ENCODE measurements at regions not wholly inside any gene's neighbourhood (a gene's known extent, or its start where the extent isn't known, plus 50 kb on each side); places are given as distances from the start of the nearest gene placed in this dataset.

GRCh38 chr13:31920727-31921100, 110.9 kb upstream of the FRY start:
- TF ChIP-seq CTCF (IDR thresholded peaks at IDR 0.05; ENCODE audit: low read length, missing control alignments): no peak
- H3K4me3 ChIP-seq (replicated peaks; ENCODE audit: low read depth, low read length): no peak overlapping the region
- no peak for DNase-seq (ENCODE audit: low read depth)

- no peak for TF ChIP-seq CTCF (IDR thresholded peaks at IDR 0.05; ENCODE audit: low read length, missing control alignments)
- H3K4me3 ChIP-seq (replicated peaks; ENCODE audit: low read depth, low read length): no peak overlapping the region
- DNase-seq (ENCODE audit: low read depth): no peak
Observed at GRCh38 chr13:31922724-31923123, 108.8 kb upstream of the FRY start.

- H3K4me3 ChIP-seq (replicated peaks; ENCODE audit: low read depth, low read length): no peak overlapping the region
- no peak for DNase-seq (ENCODE audit: low read depth)
- no peak for TF ChIP-seq CTCF (IDR thresholded peaks at IDR 0.05; ENCODE audit: low read length, missing control alignments)
Observed at GRCh38 chr13:31923134-31923763, 108.3 kb upstream of the FRY start.

- no peak overlapping the region for H3K4me3 ChIP-seq (replicated peaks; ENCODE audit: low read depth, low read length)
- TF ChIP-seq CTCF (IDR thresholded peaks at IDR 0.05; ENCODE audit: low read length, missing control alignments): no peak
- no peak for DNase-seq (ENCODE audit: low read depth)
Observed at GRCh38 chr13:31925079-31925478, 106.5 kb upstream of the FRY start.

GRCh38 chr13:31927219-31927653, 104.3 kb upstream of the FRY start:
- H3K4me3 ChIP-seq (replicated peaks; ENCODE audit: low read depth, low read length): no peak overlapping the region
- DNase-seq (ENCODE audit: low read depth): no peak
- no peak for TF ChIP-seq CTCF (IDR thresholded peaks at IDR 0.05; ENCODE audit: low read length, missing control alignments)

- no peak overlapping the region for H3K4me3 ChIP-seq (replicated peaks; ENCODE audit: low read depth, low read length)
- TF ChIP-seq CTCF (IDR thresholded peaks at IDR 0.05; ENCODE audit: low read length, missing control alignments): no peak
- no peak for DNase-seq (ENCODE audit: low read depth)
Observed at GRCh38 chr13:31929031-31929770, 102.4 kb upstream of the FRY start.

GRCh38 chr13:31930490-31930889, 101.1 kb upstream of the FRY start:
- TF ChIP-seq CTCF (IDR thresholded peaks at IDR 0.05; ENCODE audit: low read length, missing control alignments): no peak
- H3K4me3 ChIP-seq (replicated peaks; ENCODE audit: low read depth, low read length): no peak overlapping the region
- DNase-seq (ENCODE audit: low read depth): no peak
